ENCODE measurements at regions not wholly inside any gene's neighbourhood (a gene's known extent, or its start where the extent isn't known, plus 50 kb on each side); places are given as distances from the start of the nearest gene placed in this dataset.

DNA sequence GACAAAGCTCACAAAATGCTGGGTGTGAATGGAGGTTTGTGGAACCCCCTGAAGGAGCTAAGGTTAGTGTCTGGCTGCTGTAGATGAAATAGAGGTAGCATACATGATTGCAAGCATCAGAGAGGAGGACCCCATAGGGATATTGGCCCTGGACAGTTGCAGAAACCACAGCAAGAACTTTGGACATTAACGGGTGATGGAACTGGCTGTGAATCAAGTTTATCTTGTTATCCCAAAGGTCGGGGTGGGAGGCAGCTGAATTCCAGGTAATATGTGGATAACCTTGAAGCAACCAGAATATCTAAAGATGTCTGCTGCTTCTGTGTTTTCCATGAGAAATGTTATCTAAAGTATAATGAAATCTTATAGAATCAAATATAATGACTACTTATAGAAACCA is 447.7 kb downstream of the ZSWIM6 start:
- H3K27me3 ChIP-seq (ENCODE audit: insufficient read depth) = peaks cover 7% of the 10 kb centered on the region; the same call in 1 of the 2 replicates
- no peaks in the 10 kb centered on the region for H3K9me3 ChIP-seq
- CTCF ChIA-PET = no interaction called here
- H3K9ac ChIP-seq = no peak overlapping the region
- no peaks in the 10 kb centered on the region for H3K4me1 ChIP-seq (ENCODE audit: control insufficient read depth in 1 of 2, insufficient read depth in 2 of 2, low read depth in 1 of 2, low read length in 1 of 2)
- WGBS (ENCODE audit: low lambda C conversion rate) = 41% methylated on average over 2 of the region's 2 CpGs
- TF ChIP-seq RFX5 (IDR thresholded peaks at IDR 0.05; ENCODE audit: low read length) = no peak
- H3F3A ChIP-seq (replicated peaks; ENCODE audit: insufficient read depth) = no peaks in the 10 kb centered on the region
- no peaks in the 10 kb centered on the region for H3K79me2 ChIP-seq (ENCODE audit: insufficient read depth)
- no peak overlapping the region for H2AFZ ChIP-seq (ENCODE audit: low read depth)
- no peaks in the 10 kb centered on the region for H3K36me3 ChIP-seq (replicated peaks in 1 of 2; ENCODE audit: control insufficient read depth in 1 of 2, insufficient read depth in 2 of 2, low read length in 1 of 2)
- no peak for DNase-seq
- no peak overlapping the region for H3K4me2 ChIP-seq
- H3K27ac ChIP-seq (ENCODE audit: low read depth in 2 of 2, low read length in 1 of 2) = no peak overlapping the region
- no peaks in the 10 kb centered on the region for H3K9me2 ChIP-seq
- POLR2A ChIA-PET = no interaction called here
- no peak overlapping the region for H3K4me3 ChIP-seq (ENCODE audit: low read depth in 2 of 2, low read length in 1 of 2)
- H4K20me1 ChIP-seq (ENCODE audit: insufficient read depth) = no peaks in the 10 kb centered on the region

DNA sequence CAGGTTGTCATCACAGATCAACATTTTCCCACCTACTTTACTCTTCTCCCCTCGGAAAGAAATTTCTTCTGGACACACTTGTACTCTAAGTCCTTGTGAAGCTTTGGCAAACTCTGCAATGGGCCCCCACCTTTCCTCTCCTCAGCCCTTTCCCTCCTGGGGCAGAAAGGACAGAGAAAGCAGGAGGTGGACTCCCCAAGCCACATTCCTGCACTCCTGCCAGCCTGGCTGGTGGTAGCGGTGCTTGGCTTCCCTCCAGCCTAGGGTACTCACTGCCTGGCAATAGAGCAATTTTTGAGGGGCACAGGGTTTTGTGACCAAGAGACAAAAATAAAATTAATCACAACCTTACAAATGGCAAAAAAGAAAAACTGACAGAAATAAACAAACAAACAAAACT is 451.4 kb downstream of the ZSWIM6 start:
- Histone ChIP-seq H3K4me3 (ENCODE audit: low read depth in 2 of 2, low read length in 1 of 2) (no peak overlapping the region), H3K27me3 (ENCODE audit: insufficient read depth) (peaks cover 7% of the 10 kb centered on the region; the same call in 1 of the 2 replicates), H3K4me1 (ENCODE audit: control insufficient read depth in 1 of 2, insufficient read depth in 2 of 2, low read depth in 1 of 2, low read length in 1 of 2) (no peaks in the 10 kb centered on the region), H4K20me1 (ENCODE audit: insufficient read depth) (no peaks in the 10 kb centered on the region), H3K36me3 (replicated peaks in 1 of 2; ENCODE audit: control insufficient read depth in 1 of 2, insufficient read depth in 2 of 2, low read length in 1 of 2) (no peaks in the 10 kb centered on the region), H3K9me3 (no peaks in the 10 kb centered on the region), H3F3A (replicated peaks; ENCODE audit: insufficient read depth) (no peaks in the 10 kb centered on the region), H3K9me2 (no peaks in the 10 kb centered on the region), H3K4me2 (no peak overlapping the region), H3K79me2 (ENCODE audit: insufficient read depth) (no peaks in the 10 kb centered on the region), H2AFZ (ENCODE audit: low read depth) (no peak overlapping the region), H3K27ac (ENCODE audit: low read depth in 2 of 2, low read length in 1 of 2) (no peak overlapping the region), H3K9ac (no peak overlapping the region)
- POLR2A ChIA-PET = no interaction called here
- WGBS (ENCODE audit: low lambda C conversion rate) = 37% methylated on average over 2 of the region's 2 CpGs
- no peak for TF ChIP-seq NRF1 (IDR thresholded peaks at IDR 0.05; ENCODE audit: low read depth, low read length)
- no peak for TF ChIP-seq EP300 (IDR thresholded peaks at IDR 0.05; ENCODE audit: borderline replicate concordance in 1 of 2, low read depth in 1 of 2, low read length in 1 of 2)
- TF ChIP-seq TCF12 (IDR thresholded peaks at IDR 0.05) = no peak
- TF ChIP-seq EZH2phosphoT487 (IDR thresholded peaks at IDR 0.05; ENCODE audit: borderline replicate concordance, low read depth) = no peak
- TF ChIP-seq SMC3 (IDR thresholded peaks at IDR 0.05; ENCODE audit: low read depth, low read length) = no peak
- TF ChIP-seq, protein P1, sequence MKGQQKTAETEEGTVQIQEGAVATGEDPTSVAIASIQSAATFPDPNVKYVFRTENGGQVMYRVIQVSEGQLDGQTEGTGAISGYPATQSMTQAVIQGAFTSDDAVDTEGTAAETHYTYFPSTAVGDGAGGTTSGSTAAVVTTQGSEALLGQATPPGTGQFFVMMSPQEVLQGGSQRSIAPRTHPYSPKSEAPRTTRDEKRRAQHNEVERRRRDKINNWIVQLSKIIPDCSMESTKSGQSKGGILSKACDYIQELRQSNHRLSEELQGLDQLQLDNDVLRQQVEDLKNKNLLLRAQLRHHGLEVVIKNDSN (IDR thresholded peaks at IDR 0.05; ENCODE audit: borderline replicate concordance, low read depth) = no peak
- TF ChIP-seq FOXM1 (IDR thresholded peaks at IDR 0.05; ENCODE audit: low read depth) = no peak
- TF ChIP-seq FOSL2 (IDR thresholded peaks at IDR 0.05; ENCODE audit: borderline replicate concordance, low read depth) = no peak
- TF ChIP-seq, protein P2, sequence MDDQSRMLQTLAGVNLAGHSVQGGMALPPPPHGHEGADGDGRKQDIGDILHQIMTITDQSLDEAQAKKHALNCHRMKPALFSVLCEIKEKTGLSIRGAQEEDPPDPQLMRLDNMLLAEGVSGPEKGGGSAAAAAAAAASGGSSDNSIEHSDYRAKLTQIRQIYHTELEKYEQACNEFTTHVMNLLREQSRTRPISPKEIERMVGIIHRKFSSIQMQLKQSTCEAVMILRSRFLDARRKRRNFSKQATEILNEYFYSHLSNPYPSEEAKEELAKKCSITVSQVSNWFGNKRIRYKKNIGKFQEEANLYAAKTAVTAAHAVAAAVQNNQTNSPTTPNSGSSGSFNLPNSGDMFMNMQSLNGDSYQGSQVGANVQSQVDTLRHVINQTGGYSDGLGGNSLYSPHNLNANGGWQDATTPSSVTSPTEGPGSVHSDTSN (IDR thresholded peaks at IDR 0.05) = no peak
- TF ChIP-seq GABPA (IDR thresholded peaks at IDR 0.05; ENCODE audit: low read depth) = no peak
- no peak for TF ChIP-seq RXRA (IDR thresholded peaks at IDR 0.05; ENCODE audit: borderline replicate concordance, low read depth)
- TF ChIP-seq TEAD4 (IDR thresholded peaks at IDR 0.05; ENCODE audit: borderline replicate concordance, insufficient read depth) = no peak
- TF ChIP-seq TAF1 (IDR thresholded peaks at IDR 0.05; ENCODE audit: borderline replicate concordance, low read depth, low read length) = no peak
- TF ChIP-seq, protein P3, sequence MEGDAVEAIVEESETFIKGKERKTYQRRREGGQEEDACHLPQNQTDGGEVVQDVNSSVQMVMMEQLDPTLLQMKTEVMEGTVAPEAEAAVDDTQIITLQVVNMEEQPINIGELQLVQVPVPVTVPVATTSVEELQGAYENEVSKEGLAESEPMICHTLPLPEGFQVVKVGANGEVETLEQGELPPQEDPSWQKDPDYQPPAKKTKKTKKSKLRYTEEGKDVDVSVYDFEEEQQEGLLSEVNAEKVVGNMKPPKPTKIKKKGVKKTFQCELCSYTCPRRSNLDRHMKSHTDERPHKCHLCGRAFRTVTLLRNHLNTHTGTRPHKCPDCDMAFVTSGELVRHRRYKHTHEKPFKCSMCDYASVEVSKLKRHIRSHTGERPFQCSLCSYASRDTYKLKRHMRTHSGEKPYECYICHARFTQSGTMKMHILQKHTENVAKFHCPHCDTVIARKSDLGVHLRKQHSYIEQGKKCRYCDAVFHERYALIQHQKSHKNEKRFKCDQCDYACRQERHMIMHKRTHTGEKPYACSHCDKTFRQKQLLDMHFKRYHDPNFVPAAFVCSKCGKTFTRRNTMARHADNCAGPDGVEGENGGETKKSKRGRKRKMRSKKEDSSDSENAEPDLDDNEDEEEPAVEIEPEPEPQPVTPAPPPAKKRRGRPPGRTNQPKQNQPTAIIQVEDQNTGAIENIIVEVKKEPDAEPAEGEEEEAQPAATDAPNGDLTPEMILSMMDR (IDR thresholded peaks at IDR 0.05) = no peak
- TF ChIP-seq POLR2AphosphoS5 (IDR thresholded peaks at IDR 0.05; ENCODE audit: low read depth, low read length) = no peak
- no peak for TF ChIP-seq MEF2A (IDR thresholded peaks at IDR 0.05; ENCODE audit: borderline replicate concordance, low read depth)
- TF ChIP-seq RFX5 (IDR thresholded peaks at IDR 0.05; ENCODE audit: low read length) = no peak
- no peak for TF ChIP-seq CHD2 (IDR thresholded peaks at IDR 0.05; ENCODE audit: low read length, partially characterized antibody)
- TF ChIP-seq, protein P4, sequence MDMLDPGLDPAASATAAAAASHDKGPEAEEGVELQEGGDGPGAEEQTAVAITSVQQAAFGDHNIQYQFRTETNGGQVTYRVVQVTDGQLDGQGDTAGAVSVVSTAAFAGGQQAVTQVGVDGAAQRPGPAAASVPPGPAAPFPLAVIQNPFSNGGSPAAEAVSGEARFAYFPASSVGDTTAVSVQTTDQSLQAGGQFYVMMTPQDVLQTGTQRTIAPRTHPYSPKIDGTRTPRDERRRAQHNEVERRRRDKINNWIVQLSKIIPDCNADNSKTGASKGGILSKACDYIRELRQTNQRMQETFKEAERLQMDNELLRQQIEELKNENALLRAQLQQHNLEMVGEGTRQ (IDR thresholded peaks at IDR 0.05; ENCODE audit: borderline replicate concordance, low read depth, low read length) = no peak
- no peak for TF ChIP-seq RAD21 (IDR thresholded peaks at IDR 0.05; ENCODE audit: low read length)
- CTCF ChIA-PET = no interaction called here
- DNase-seq = no peak
